ENCODE measurements at regions not wholly inside any gene's neighbourhood (a gene's known extent, or its start where the extent isn't known, plus 50 kb on each side); places are given as distances from the start of the nearest gene placed in this dataset.

DNA sequence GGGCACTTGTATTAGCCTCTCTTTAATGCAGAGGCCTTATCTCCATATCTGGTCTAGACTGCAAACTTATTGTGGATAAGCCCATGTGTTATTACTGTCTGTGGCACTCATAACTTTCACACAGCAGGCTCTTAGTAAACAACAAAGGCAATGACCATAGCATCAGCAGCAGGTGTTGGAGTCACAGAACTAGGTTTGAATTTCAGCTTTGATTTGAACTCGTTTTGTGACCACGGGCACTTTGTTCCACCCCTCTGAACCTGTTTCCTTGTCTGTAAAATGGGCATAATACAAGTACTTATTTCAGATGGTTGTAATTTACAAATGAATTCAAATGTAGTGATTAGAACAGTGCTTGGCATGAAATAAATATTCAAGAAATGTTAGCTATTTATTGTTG lies 121.8 kb upstream of the C1GALT1C1 start:
- H3K4me1 ChIP-seq (ENCODE audit: control insufficient read depth, extremely low read depth, insufficient read depth, low read length) = peaks cover 16% of the 10 kb centered on the region
- dilution Hi-C loops (cut with MboI; ENCODE audit: extremely low pct_ligation_motif_present, low sequenced_read_pairs) (no loop called here), intact Hi-C loops (cut with micrococcal nuclease) (no loop called here)
- CTCF ChIA-PET = interaction anchor here (0.7 kb wide), 1 partner anchor 10 kb away, joined by 3 read pairs; no protein-coding TSS in a partner anchor
- no peak for TF ChIP-seq EZH2 (IDR thresholded peaks at IDR 0.05; ENCODE audit: borderline replicate concordance, low read depth, low read length, severe bottlenecking)
- TF ChIP-seq, protein P1, sequence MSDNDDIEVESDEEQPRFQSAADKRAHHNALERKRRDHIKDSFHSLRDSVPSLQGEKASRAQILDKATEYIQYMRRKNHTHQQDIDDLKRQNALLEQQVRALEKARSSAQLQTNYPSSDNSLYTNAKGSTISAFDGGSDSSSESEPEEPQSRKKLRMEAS (IDR thresholded peaks at IDR 0.05; ENCODE audit: insufficient read depth, insufficient read length) = no peak
- TF ChIP-seq POLR2A (IDR thresholded peaks at IDR 0.05; ENCODE audit: low read depth, low read length) = no peak
- TF ChIP-seq JUN (IDR thresholded peaks at IDR 0.05; ENCODE audit: borderline replicate concordance, insufficient read depth, insufficient read length, low read depth) = no peak
- TF ChIP-seq POLR2AphosphoS5 (IDR thresholded peaks at IDR 0.05; ENCODE audit: insufficient read depth, low read depth, low read length) = no peak
- TF ChIP-seq, protein P2, sequence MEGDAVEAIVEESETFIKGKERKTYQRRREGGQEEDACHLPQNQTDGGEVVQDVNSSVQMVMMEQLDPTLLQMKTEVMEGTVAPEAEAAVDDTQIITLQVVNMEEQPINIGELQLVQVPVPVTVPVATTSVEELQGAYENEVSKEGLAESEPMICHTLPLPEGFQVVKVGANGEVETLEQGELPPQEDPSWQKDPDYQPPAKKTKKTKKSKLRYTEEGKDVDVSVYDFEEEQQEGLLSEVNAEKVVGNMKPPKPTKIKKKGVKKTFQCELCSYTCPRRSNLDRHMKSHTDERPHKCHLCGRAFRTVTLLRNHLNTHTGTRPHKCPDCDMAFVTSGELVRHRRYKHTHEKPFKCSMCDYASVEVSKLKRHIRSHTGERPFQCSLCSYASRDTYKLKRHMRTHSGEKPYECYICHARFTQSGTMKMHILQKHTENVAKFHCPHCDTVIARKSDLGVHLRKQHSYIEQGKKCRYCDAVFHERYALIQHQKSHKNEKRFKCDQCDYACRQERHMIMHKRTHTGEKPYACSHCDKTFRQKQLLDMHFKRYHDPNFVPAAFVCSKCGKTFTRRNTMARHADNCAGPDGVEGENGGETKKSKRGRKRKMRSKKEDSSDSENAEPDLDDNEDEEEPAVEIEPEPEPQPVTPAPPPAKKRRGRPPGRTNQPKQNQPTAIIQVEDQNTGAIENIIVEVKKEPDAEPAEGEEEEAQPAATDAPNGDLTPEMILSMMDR (IDR thresholded peaks at IDR 0.05; ENCODE audit: extremely low read depth in 1 of 2, insufficient read depth in 1 of 2, low read depth in 1 of 2, low read length in 2 of 2) = no peak
- TF ChIP-seq FOS (IDR thresholded peaks at IDR 0.05; ENCODE audit: borderline replicate concordance, insufficient read depth, low read length) = no peak
- no peak for TF ChIP-seq MYC (IDR thresholded peaks at IDR 0.05; ENCODE audit: low read depth, low read length)
- TF ChIP-seq GATA2 (IDR thresholded peaks at IDR 0.05; ENCODE audit: insufficient read depth, insufficient read length, low read depth, low read length) = no peak
- no peak overlapping the region for H2AFZ ChIP-seq (ENCODE audit: low read depth, low read length)
- H3K9me1 ChIP-seq (replicated peaks; ENCODE audit: control insufficient read depth, extremely low read depth, insufficient read depth, low read length) = no peaks in the 10 kb centered on the region
- POLR2A ChIA-PET = no interaction called here
- H4K20me1 ChIP-seq (replicated peaks; ENCODE audit: control insufficient read depth, extremely low read depth, insufficient read depth, low read length) = no peaks in the 10 kb centered on the region
- DNase-seq (ENCODE audit: low read depth, low spot score) (no peak), FAIRE-seq (no peak)
- no peaks in the 10 kb centered on the region for H3K9me3 ChIP-seq (replicated peaks; ENCODE audit: control insufficient read depth, insufficient read depth, low read length)
- no TSS peak for BruUV-seq (replicated peaks)
- no peaks in the 10 kb centered on the region for H3K79me2 ChIP-seq (ENCODE audit: control insufficient read depth, insufficient read depth, low read length)
- no peaks in the 10 kb centered on the region for H3K27me3 ChIP-seq (ENCODE audit: control insufficient read depth in 2 of 2, insufficient read depth in 2 of 2, low read length in 2 of 2)
- H3K4me2 ChIP-seq (ENCODE audit: insufficient read depth, low read length) = no peak overlapping the region
- H3K9ac ChIP-seq (replicated peaks; ENCODE audit: extremely low read depth, insufficient read depth, low read length) = no peak overlapping the region
- H3K4me3 ChIP-seq (replicated peaks in 1 of 3; ENCODE audit: insufficient read depth in 1 of 3, low read depth in 1 of 3, low read length in 3 of 3) = no peak overlapping the region
- no peaks in the 10 kb centered on the region for H3K36me3 ChIP-seq (ENCODE audit: control insufficient read depth in 2 of 2, extremely low read depth in 1 of 2, insufficient read depth in 2 of 2, low read length in 2 of 2)
- no peak overlapping the region for H3K27ac ChIP-seq (ENCODE audit: insufficient read depth, low read depth, low read length)
